Nephron progenitor cell (in vitro differentiated cells): ENCODE measurements at regions not wholly inside any gene's neighbourhood (a gene's known extent, or its start where the extent isn't known, plus 50 kb on each side); places are given as distances from the start of the nearest gene placed in this dataset.

Experiments
- DNase-seq: peaks from one replicate; pipeline ENCODE4 v3.0.0; 2021
- H3K27ac Mint-ChIP-seq: 2 replicates; pipeline ENCODE4 v1.8.0; 2021; ENCODE audit warnings: mild to moderate bottlenecking, moderate library complexity, mixed read lengths
- H3K27me3 Mint-ChIP-seq: 2 replicates; pipeline ENCODE4 v1.8.0; 2021; ENCODE audit warnings: mild to moderate bottlenecking, low read depth, mixed read lengths; ENCODE audit not compliant: poor library complexity
- H3K36me3 Mint-ChIP-seq: 2 replicates; pipeline ENCODE4 v1.8.0; 2021; ENCODE audit warnings: low read depth, mixed read lengths
- H3K4me1 Mint-ChIP-seq: 2 replicates; pipeline ENCODE4 v1.8.0; 2021; ENCODE audit warnings: mixed read lengths
- H3K4me3 Mint-ChIP-seq: 2 replicates; pipeline ENCODE4 v1.8.0; 2021; ENCODE audit warnings: mild to moderate bottlenecking, moderate library complexity, mixed read lengths
- H3K9me3 Mint-ChIP-seq: 2 replicates; pipeline ENCODE4 v1.8.0; 2021; ENCODE audit warnings: mild to moderate bottlenecking, moderate library complexity, mixed read lengths
- CTCF ChIP-seq: fragments of 200-600 bp; sonication (generic); IDR thresholded peaks from 2 replicates; pipeline ENCODE4 v1.5.0; 2021; ENCODE audit warnings: antibody characterized with exemption

- Mint-ChIP-seq H3K27me3 (peaks cover 31% of the 10 kb centered on the region), H3K4me1 (peaks cover 19% of the 10 kb centered on the region), H3K9me3 (peaks cover 40% of the 10 kb centered on the region), H3K36me3 (peaks cover 27% of the 10 kb centered on the region), H3K4me3 (no peak overlapping the region), H3K27ac (no peak overlapping the region)
- TF ChIP-seq CTCF = no peak
- no peak for DNase-seq
Measured at GRCh38 chr2:236861944-236862343, 223.7 kb upstream of the COPS8 start.

- peaks cover 13% of the 10 kb centered on the region for H3K4me1 Mint-ChIP-seq
- no peak overlapping the region for H3K4me3 Mint-ChIP-seq
- H3K27ac Mint-ChIP-seq = no peak overlapping the region
- peaks cover 44% of the 10 kb centered on the region for H3K9me3 Mint-ChIP-seq
- no peak for DNase-seq
- peaks cover 29% of the 10 kb centered on the region for H3K36me3 Mint-ChIP-seq
- TF ChIP-seq CTCF = no peak
- peaks cover 31% of the 10 kb centered on the region for H3K27me3 Mint-ChIP-seq
Measured at GRCh38 chr2:236862526-236862925, 223.2 kb upstream of the COPS8 start.

- no peak for DNase-seq
- TF ChIP-seq CTCF = no peak
- no peak overlapping the region for H3K4me3 Mint-ChIP-seq
- peak overlapping the region; percentile 57 for H3K27ac Mint-ChIP-seq
- peaks cover 12% of the 10 kb centered on the region for H3K4me1 Mint-ChIP-seq
- peaks cover 30% of the 10 kb centered on the region for H3K27me3 Mint-ChIP-seq
- H3K9me3 Mint-ChIP-seq = peaks cover 44% of the 10 kb centered on the region
- H3K36me3 Mint-ChIP-seq = peaks cover 29% of the 10 kb centered on the region
Measured at GRCh38 chr2:236862961-236863728, 222.5 kb upstream of the COPS8 start.

- H3K27ac Mint-ChIP-seq = no peak overlapping the region
- peaks cover 11% of the 10 kb centered on the region for H3K4me1 Mint-ChIP-seq
- H3K27me3 Mint-ChIP-seq = peaks cover 24% of the 10 kb centered on the region
- TF ChIP-seq CTCF = no peak
- no peak overlapping the region for H3K4me3 Mint-ChIP-seq
- H3K9me3 Mint-ChIP-seq = peaks cover 46% of the 10 kb centered on the region
- peaks cover 29% of the 10 kb centered on the region for H3K36me3 Mint-ChIP-seq
- no peak for DNase-seq
Measured at GRCh38 chr2:236863729-236864126, 222.0 kb upstream of the COPS8 start.

- peaks cover 29% of the 10 kb centered on the region for H3K36me3 Mint-ChIP-seq
- peaks cover 20% of the 10 kb centered on the region for H3K4me1 Mint-ChIP-seq
- H3K4me3 Mint-ChIP-seq = no peak overlapping the region
- DNase-seq = no peak
- TF ChIP-seq CTCF = no peak
- peaks cover 16% of the 10 kb centered on the region for H3K27me3 Mint-ChIP-seq
- H3K9me3 Mint-ChIP-seq = peaks cover 48% of the 10 kb centered on the region
- H3K27ac Mint-ChIP-seq = no peak overlapping the region
Measured at GRCh38 chr2:236865052-236865451, 220.6 kb upstream of the COPS8 start.
